ENCODE measurements at regions not wholly inside any gene's neighbourhood (a gene's known extent, or its start where the extent isn't known, plus 50 kb on each side); places are given as distances from the start of the nearest gene placed in this dataset.

DNA sequence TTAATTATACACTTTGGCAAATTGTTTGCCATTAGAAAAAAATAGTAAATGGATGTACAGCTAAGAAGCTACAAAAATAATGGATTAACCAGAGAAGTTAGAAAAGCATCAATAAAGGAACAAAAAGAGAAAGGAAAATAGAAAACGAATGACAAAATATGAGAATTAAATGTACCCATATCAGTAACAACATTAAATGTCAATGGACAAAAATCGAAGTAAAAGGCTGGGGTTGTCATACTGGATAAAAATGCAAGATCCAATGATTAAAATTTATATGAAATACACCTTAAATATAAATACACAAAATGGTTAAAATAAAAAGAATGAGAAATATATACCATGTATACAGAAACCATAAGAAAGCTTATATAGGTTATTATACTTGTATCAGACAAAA lies 470.6 kb downstream of the OCA2 start:
- TF ChIP-seq CTCF (IDR thresholded peaks at IDR 0.05) (no peak), POLR2A (IDR thresholded peaks at IDR 0.05) (no peak)
